ENCODE measurements at regions not wholly inside any gene's neighbourhood (a gene's known extent, or its start where the extent isn't known, plus 50 kb on each side); places are given as distances from the start of the nearest gene placed in this dataset.
"Not testable (repeated sequence)": the region's sequence is repeated elsewhere in the genome, so short reads cannot be mapped to it uniquely, and the experiment has no call there.

- DNase-seq = no peak
These were observed 124.6 kb upstream of the CDK13 start for GRCh38 chr7:39825401-39825980.

GRCh38 chr7:39826166-39826565 is 123.9 kb upstream of the CDK13 start:
- DNase-seq = no peak

GRCh38 chr7:39827571-39827970 is 122.5 kb upstream of the CDK13 start:
- no peak for DNase-seq

- no peak for DNase-seq
These were observed 121.0 kb upstream of the CDK13 start for GRCh38 chr7:39829028-39829427.

GRCh38 chr7:39832519-39833085 is 117.5 kb upstream of the CDK13 start:
- no peak for DNase-seq

GRCh38 chr7:39833180-39833799 is 116.8 kb upstream of the CDK13 start:
- peak; percentile 30 to 89 for DNase-seq

GRCh38 chr7:39833865-39834634 is 116.0 kb upstream of the CDK13 start:
- DNase-seq = not testable (repeated sequence)

- no peak for DNase-seq
These were observed 111.7 kb upstream of the CDK13 start for GRCh38 chr7:39838326-39838725.

GRCh38 chr7:39845006-39845405 is 105.0 kb upstream of the CDK13 start:
- DNase-seq = no peak

- no peak for DNase-seq
These were observed 102.8 kb upstream of the CDK13 start for GRCh38 chr7:39847227-39847626.

- DNase-seq = no peak
These were observed 98.5 kb upstream of the CDK13 start for GRCh38 chr7:39851466-39852045.

GRCh38 chr7:39854616-39855324 is 95.3 kb upstream of the CDK13 start:
- DNase-seq = not testable (repeated sequence)

- no peak for DNase-seq
These were observed 94.8 kb upstream of the CDK13 start for GRCh38 chr7:39855325-39855674.

GRCh38 chr7:39863675-39864322 is 86.3 kb upstream of the CDK13 start:
- DNase-seq = peak in 1 of 2 experiments; percentile 24

- not testable (repeated sequence) for DNase-seq
These were observed 80.1 kb upstream of the CDK13 start for GRCh38 chr7:39869888-39870522.

- not testable (repeated sequence) for DNase-seq
These were observed 78.4 kb upstream of the CDK13 start for GRCh38 chr7:39871610-39872009.

GRCh38 chr7:39880556-39880955 is 69.5 kb upstream of the CDK13 start:
- no peak for DNase-seq

GRCh38 chr7:39882148-39882784 is 67.8 kb upstream of the CDK13 start:
- DNase-seq = no peak

- DNase-seq = no peak
These were observed 66.2 kb upstream of the CDK13 start for GRCh38 chr7:39883812-39884390.

GRCh38 chr7:39888171-39888853 is 61.7 kb upstream of the CDK13 start:
- no peak for DNase-seq

All from NCI-H526 (cell line).